HCT116 (cell line): ENCODE measurements at regions not wholly inside any gene's neighbourhood (a gene's known extent, or its start where the extent isn't known, plus 50 kb on each side); places are given as distances from the start of the nearest gene placed in this dataset.

Experiments
- ATAC-seq: fragments of 200-7000 bp; cut with Tn5 transposase; 2 replicates; pipeline ENCODE4 v1.9.1; 2020; ENCODE audit warnings: mild to moderate bottlenecking, moderate library complexity
- BruUV-seq: library from RNA; stranded (reverse); fragments of 400-500 nt; replicated peaks from 2 replicates; lab custom pipeline; 2021; lab: Mats Ljungman, UMichigan
- CTCF ChIA-PET: fragments of 300-600 bp; sonication (Branson Sonifier 250); formaldehyde crosslinking; loops from one replicate; lab custom pipeline; 2021; ENCODE audit warnings: antibody characterized with exemption; lab: Charles Lee
- POLR2A ChIA-PET: fragments of 300-600, 350-600 bp; sonication (Branson Sonifier 250); formaldehyde crosslinking; loops from one replicate; lab custom pipeline; 2021; ENCODE audit warnings: antibody characterized with exemption; lab: Charles Lee
- RAD21 ChIA-PET, 2 experiments: fragments of 300-600 bp; sonication (Branson Sonifier 250); formaldehyde crosslinking; loops; one replicate each; lab custom pipeline; 2023; ENCODE audit warnings: low total read pairs in 2 of 2; ENCODE audit not compliant: uncharacterized antibody in 2 of 2, unreplicated experiment in 2 of 2, low non-redundant PET in 1 of 2; lab: Charles Lee
- DNase-seq: peaks from one replicate; pipeline ENCODE4 v3.0.0-alpha.2; 2010; ENCODE audit warnings: low read depth, low spot score
- H2AFZ ChIP-seq: fragments of 200-600 bp; shearing (Covaris generic), sonication (generic); 2 replicates; pipeline ENCODE4 v1.6.1; 2017; ENCODE audit warnings: low read depth, mixed run types, mixed read lengths, antibody characterized with exemption, low read length; ENCODE audit not compliant: poor library complexity, severe bottlenecking
- H3K27ac ChIP-seq: 2 replicates; pipeline ENCODE4 v1.5.1; 2012; ENCODE audit warnings: low read depth, low read length
- H3K27me3 ChIP-seq: fragments of 200-600 bp; sonication (generic); 2 replicates; pipeline ENCODE4 v1.6.1; 2016; ENCODE audit warnings: mixed run types, low read length, mixed read lengths; ENCODE audit not compliant: insufficient read depth
- H3K36me3 ChIP-seq, 2 experiments: fragments of 200-500 bp in 1 of 2; fragments of 200-600 bp in 1 of 2; sonication (Bioruptor generic) in 1 of 2; sonication (generic) in 1 of 2; 2 replicates each; pipeline versions ENCODE4 v1.5.1 to v1.6.1; 2014 to 2016; ENCODE audit warnings: low read length in 2 of 2, inconsistent platforms in 1 of 2, mixed read lengths in 1 of 2, mixed run types in 1 of 2; ENCODE audit not compliant: insufficient read depth in 2 of 2, control insufficient read depth in 1 of 2
- H3K4me1 ChIP-seq, 2 experiments: fragments of 200-600 bp in 1 of 2; sonication (generic) in 1 of 2; 2 replicates each; pipeline versions ENCODE4 v1.5.1 to v1.6.1; 2012 to 2017; ENCODE audit warnings: low read length in 2 of 2, inconsistent platforms in 1 of 2, mild to moderate bottlenecking in 1 of 2, mixed read lengths in 1 of 2, mixed run types in 1 of 2, moderate library complexity in 1 of 2; ENCODE audit not compliant: insufficient read depth in 2 of 2, control insufficient read depth in 1 of 2
- H3K4me2 ChIP-seq: fragments of 200-600 bp; sonication (generic); 2 replicates; pipeline ENCODE4 v1.6.1; 2017; ENCODE audit warnings: mixed run types, low read length, mixed read lengths
- H3K4me3 ChIP-seq, 2 experiments: fragments of 200-600 bp in 1 of 2; sonication (generic) in 1 of 2; replicated peaks in 1 of 2; 2 replicates each; pipeline ENCODE4 v1.5.1; 2011 to 2016; ENCODE audit warnings: low read length in 2 of 2, control low read depth in 1 of 2, low read depth in 1 of 2, mild to moderate bottlenecking in 1 of 2, mixed read lengths in 1 of 2, mixed run types in 1 of 2
- H3K79me2 ChIP-seq: fragments of 200-600 bp; sonication (generic); 2 replicates; pipeline ENCODE4 v1.6.1; 2017; ENCODE audit warnings: mild to moderate bottlenecking, mixed run types, low read length, moderate library complexity, mixed read lengths; ENCODE audit not compliant: insufficient read depth
- H3K9ac ChIP-seq: fragments of 200-600 bp; sonication (generic); 2 replicates; pipeline ENCODE4 v1.6.1; 2016; ENCODE audit warnings: low read length, mixed read lengths
- H3K9me2 ChIP-seq: fragments of 200-600 bp; sonication (generic), shearing (Covaris generic); 2 replicates; pipeline ENCODE4 v1.6.1; 2017; ENCODE audit warnings: mixed run types, mild to moderate bottlenecking, moderate library complexity; ENCODE audit not compliant: insufficient read depth
- H3K9me3 ChIP-seq, 2 experiments: fragments of 200-500 bp in 1 of 2; fragments of 200-600 bp in 1 of 2; sonication (Bioruptor generic) in 1 of 2; sonication (generic) in 1 of 2; 2 replicates each; pipeline ENCODE4 v1.6.1; 2014 to 2017; ENCODE audit warnings: low read length in 2 of 2, mixed read lengths in 2 of 2, inconsistent platforms in 1 of 2, low read depth in 1 of 2, mild to moderate bottlenecking in 1 of 2, mixed run types in 1 of 2, moderate library complexity in 1 of 2; ENCODE audit not compliant: control insufficient read depth in 1 of 2, insufficient read depth in 1 of 2
- H4K20me1 ChIP-seq: fragments of 200-600 bp; sonication (generic), shearing (Covaris generic); 2 replicates; pipeline ENCODE4 v1.6.1; 2017; ENCODE audit warnings: mixed run types, mild to moderate bottlenecking, moderate library complexity; ENCODE audit not compliant: insufficient read depth
- CEBPB ChIP-seq: IDR thresholded peaks from 2 replicates; pipeline ENCODE4 v1.6.1; 2012; ENCODE audit warnings: low read depth
- ELF1 ChIP-seq: IDR thresholded peaks from 2 replicates; pipeline ENCODE4 v1.6.1; 2012; ENCODE audit warnings: low read depth, borderline replicate concordance
- EZH2 ChIP-seq: fragments of 200-600 bp; sonication (generic); IDR thresholded peaks from 2 replicates; pipeline ENCODE4 v1.6.1; 2017; ENCODE audit warnings: antibody characterized with exemption, mixed run types
- EZH2phosphoT487 ChIP-seq: fragments of 200-600 bp; IDR thresholded peaks from 2 replicates; pipeline ENCODE4 v1.6.1; 2018; ENCODE audit warnings: antibody characterized with exemption, borderline replicate concordance
- FOSL1 ChIP-seq: IDR thresholded peaks from 2 replicates; pipeline ENCODE4 v1.6.1; 2012; ENCODE audit warnings: low read depth
- JUND ChIP-seq: IDR thresholded peaks from 2 replicates; pipeline ENCODE4 v1.6.1; 2012
- POLR2A ChIP-seq: IDR thresholded peaks from 2 replicates; pipeline ENCODE4 v1.7.0; 2011; ENCODE audit warnings: borderline replicate concordance; ENCODE audit not compliant: insufficient read depth, insufficient read length; ENCODE audit errors: extremely low read depth
- RAD21 ChIP-seq: IDR thresholded peaks from 2 replicates; pipeline ENCODE4 v1.6.1; 2012; ENCODE audit warnings: low read depth, mild to moderate bottlenecking
- SIN3A ChIP-seq: IDR thresholded peaks from 2 replicates; pipeline ENCODE4 v1.6.1; 2012; ENCODE audit warnings: low read depth
- YY1 ChIP-seq: IDR thresholded peaks from 2 replicates; pipeline ENCODE4 v1.6.1; 2011; ENCODE audit warnings: low read length, low read depth, moderate library complexity, mild to moderate bottlenecking; ENCODE audit not compliant: insufficient replicate concordance; ENCODE audit errors: extremely low read depth
- ZFX ChIP-seq: fragments of 450-650 bp; IDR thresholded peaks from 2 replicates; pipeline ENCODE4 v1.6.1; 2017
- ZNF274 ChIP-seq: fragments of 200-500 bp; sonication (Bioruptor generic); IDR thresholded peaks from 2 replicates; pipeline ENCODE4 v1.6.1; 2014; ENCODE audit warnings: mild to moderate bottlenecking, low read depth, low read length, inconsistent platforms
- intact Hi-C: fragments of 100-400 bp; cut with micrococcal nuclease; formaldehyde crosslinking; loops from 2 replicates; pipeline ENCODE4 v1.10.0; 2022
- TF ChIP-seq, protein P1 (sequence below): IDR thresholded peaks from 2 replicates; pipeline ENCODE4 v1.6.1; 2012
- TF ChIP-seq, protein P2 (sequence below), 3 experiments: fragments of 200-600 bp in 1 of 3; sonication (generic) in 1 of 3; IDR thresholded peaks in 2 of 3; conservative IDR thresholded peaks in 1 of 3; 2 replicates each; pipeline ENCODE4 v1.5.1; 2012 to 2017; ENCODE audit warnings: low read depth in 2 of 3, low read length in 2 of 3, antibody characterized with exemption in 1 of 3, borderline replicate concordance in 1 of 3, control low read depth in 1 of 3, mild to moderate bottlenecking in 1 of 3, mixed read lengths in 1 of 3, mixed run types in 1 of 3, moderate library complexity in 1 of 3; ENCODE audit not compliant: insufficient read depth in 1 of 3
- TF ChIP-seq, protein P3 (sequence below): IDR thresholded peaks from 2 replicates; pipeline ENCODE4 v1.6.1; 2011; ENCODE audit warnings: mild to moderate bottlenecking, low read length, moderate library complexity; ENCODE audit not compliant: insufficient replicate concordance; ENCODE audit errors: extremely low read depth

DNA sequence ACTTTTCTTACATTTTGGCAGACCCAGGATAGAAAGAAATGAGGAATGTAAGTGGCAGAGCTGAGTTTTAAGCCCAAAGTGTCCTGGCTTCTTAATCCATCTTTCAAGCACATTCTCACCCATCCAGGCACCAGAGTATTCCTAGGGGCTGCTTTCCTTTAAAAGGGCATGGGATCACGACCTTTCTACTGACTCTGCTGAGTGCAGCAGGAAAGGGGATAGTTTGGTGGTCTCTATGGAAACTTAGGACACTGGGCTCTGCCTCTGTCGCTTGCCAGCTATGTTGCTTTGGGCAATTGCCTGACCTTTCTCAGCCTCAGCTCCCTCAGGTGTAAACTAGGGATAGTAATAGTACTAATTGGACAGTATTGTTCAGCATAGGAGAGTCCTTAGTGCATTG is 458.4 kb downstream of the PDCD6IP start:
- H4K20me1 ChIP-seq: no peaks in the 10 kb centered on the region
- no peaks in the 10 kb centered on the region for H3K9me3 ChIP-seq
- H2AFZ ChIP-seq: no peak overlapping the region
- H3K36me3 ChIP-seq: no peaks in the 10 kb centered on the region
- ChIA-PET POLR2A (no interaction called here), RAD21 (no interaction called here)
- H3K27me3 ChIP-seq: peaks cover 3% of the 10 kb centered on the region; the same call in 1 of the 2 replicates
- H3K9me2 ChIP-seq: no peaks in the 10 kb centered on the region
- H3K79me2 ChIP-seq: no peaks in the 10 kb centered on the region
- H3K27ac ChIP-seq: no peak overlapping the region
- H3K4me2 ChIP-seq: no peak overlapping the region
- intact Hi-C loops: no loop called here
- DNase-seq: no peak
- no peak for TF ChIP-seq JUND
- TF ChIP-seq EZH2phosphoT487: no peak
- no peak for TF ChIP-seq ZFX
- TF ChIP-seq, all 23 proteins: peak for 0
- BruUV-seq: no TSS peak
- H3K4me3 ChIP-seq: no peak overlapping the region
- ATAC-seq: no peak
- CTCF ChIA-PET: no interaction called here
- H3K4me1 ChIP-seq: no peaks in the 10 kb centered on the region
- H3K9ac ChIP-seq: no peak overlapping the region

DNA sequence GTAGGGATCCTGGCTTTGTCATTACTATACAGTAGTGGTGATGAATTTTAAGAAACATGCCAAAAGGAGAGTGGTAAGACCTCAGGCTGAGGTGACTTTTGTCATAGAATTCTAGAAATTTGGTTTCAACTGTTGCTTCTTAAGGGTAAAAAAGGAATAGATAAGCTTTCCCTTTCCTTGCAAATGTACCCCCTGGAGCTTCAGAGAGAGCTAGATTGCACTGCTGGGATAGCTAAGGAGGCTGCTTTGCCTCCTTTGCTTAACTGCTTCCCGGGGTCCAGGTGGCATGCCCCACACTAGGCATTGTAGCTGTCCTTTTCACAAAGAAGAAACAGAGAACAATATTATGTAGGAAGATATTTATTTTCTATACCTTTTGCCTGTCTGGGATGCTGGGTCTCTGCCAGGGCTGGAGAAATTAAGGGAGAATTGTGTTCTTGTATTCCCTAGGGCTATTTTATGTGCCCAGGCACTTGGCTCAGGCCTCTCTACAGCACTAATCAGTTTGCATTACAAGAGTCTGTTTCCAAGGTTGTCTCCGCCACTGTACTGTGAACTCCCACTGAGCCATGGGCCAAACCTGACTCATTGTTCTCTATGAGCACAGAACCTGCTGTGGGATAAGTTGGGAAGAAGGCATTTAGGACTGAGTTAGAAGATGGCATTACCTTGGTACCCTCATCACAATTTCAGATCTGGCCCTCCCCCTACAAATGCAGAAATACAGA is 460.0 kb downstream of the PDCD6IP start:
- ChIA-PET POLR2A (no interaction called here), CTCF (no interaction called here), RAD21 (no interaction called here)
- Histone ChIP-seq H4K20me1 (no peaks in the 10 kb centered on the region), H3K4me3 (no peak overlapping the region), H3K4me2 (no peak overlapping the region), H3K4me1 (no peaks in the 10 kb centered on the region), H3K79me2 (no peaks in the 10 kb centered on the region), H3K27ac (no peak overlapping the region), H3K36me3 (no peaks in the 10 kb centered on the region), H3K9me3 (no peaks in the 10 kb centered on the region), H3K27me3 (peaks cover 3% of the 10 kb centered on the region; the same call in 1 of the 2 replicates), H2AFZ (no peak overlapping the region), H3K9ac (no peak overlapping the region), H3K9me2 (no peaks in the 10 kb centered on the region)
- DNase-seq: no peak
- no peak for ATAC-seq
- BruUV-seq: no TSS peak
- intact Hi-C loops: no loop called here
- TF ChIP-seq, protein P1, sequence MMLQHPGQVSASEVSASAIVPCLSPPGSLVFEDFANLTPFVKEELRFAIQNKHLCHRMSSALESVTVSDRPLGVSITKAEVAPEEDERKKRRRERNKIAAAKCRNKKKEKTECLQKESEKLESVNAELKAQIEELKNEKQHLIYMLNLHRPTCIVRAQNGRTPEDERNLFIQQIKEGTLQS: no peak
- no peak for TF ChIP-seq POLR2A
- no peak for TF ChIP-seq EZH2phosphoT487
- TF ChIP-seq, protein P2, sequence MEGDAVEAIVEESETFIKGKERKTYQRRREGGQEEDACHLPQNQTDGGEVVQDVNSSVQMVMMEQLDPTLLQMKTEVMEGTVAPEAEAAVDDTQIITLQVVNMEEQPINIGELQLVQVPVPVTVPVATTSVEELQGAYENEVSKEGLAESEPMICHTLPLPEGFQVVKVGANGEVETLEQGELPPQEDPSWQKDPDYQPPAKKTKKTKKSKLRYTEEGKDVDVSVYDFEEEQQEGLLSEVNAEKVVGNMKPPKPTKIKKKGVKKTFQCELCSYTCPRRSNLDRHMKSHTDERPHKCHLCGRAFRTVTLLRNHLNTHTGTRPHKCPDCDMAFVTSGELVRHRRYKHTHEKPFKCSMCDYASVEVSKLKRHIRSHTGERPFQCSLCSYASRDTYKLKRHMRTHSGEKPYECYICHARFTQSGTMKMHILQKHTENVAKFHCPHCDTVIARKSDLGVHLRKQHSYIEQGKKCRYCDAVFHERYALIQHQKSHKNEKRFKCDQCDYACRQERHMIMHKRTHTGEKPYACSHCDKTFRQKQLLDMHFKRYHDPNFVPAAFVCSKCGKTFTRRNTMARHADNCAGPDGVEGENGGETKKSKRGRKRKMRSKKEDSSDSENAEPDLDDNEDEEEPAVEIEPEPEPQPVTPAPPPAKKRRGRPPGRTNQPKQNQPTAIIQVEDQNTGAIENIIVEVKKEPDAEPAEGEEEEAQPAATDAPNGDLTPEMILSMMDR (IDR thresholded peaks at IDR 0.05 in 2 of 3, conservative IDR thresholded peaks at IDR 0.05 in 1 of 3; ENCODE audit: borderline replicate concordance in 1 of 3, insufficient read depth in 1 of 3, low read depth in 2 of 3, low read length in 2 of 3): no peak
- TF ChIP-seq CEBPB: no peak
- TF ChIP-seq, protein P3, sequence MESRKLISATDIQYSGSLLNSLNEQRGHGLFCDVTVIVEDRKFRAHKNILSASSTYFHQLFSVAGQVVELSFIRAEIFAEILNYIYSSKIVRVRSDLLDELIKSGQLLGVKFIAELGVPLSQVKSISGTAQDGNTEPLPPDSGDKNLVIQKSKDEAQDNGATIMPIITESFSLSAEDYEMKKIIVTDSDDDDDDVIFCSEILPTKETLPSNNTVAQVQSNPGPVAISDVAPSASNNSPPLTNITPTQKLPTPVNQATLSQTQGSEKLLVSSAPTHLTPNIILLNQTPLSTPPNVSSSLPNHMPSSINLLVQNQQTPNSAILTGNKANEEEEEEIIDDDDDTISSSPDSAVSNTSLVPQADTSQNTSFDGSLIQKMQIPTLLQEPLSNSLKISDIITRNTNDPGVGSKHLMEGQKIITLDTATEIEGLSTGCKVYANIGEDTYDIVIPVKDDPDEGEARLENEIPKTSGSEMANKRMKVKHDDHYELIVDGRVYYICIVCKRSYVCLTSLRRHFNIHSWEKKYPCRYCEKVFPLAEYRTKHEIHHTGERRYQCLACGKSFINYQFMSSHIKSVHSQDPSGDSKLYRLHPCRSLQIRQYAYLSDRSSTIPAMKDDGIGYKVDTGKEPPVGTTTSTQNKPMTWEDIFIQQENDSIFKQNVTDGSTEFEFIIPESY: no peak
- TF ChIP-seq RAD21: no peak
- no peak for TF ChIP-seq ZNF274
- TF ChIP-seq EZH2: no peak
- TF ChIP-seq ELF1: no peak
- TF ChIP-seq FOSL1: no peak
- no peak for TF ChIP-seq YY1
- no peak for TF ChIP-seq SIN3A
